HG03558 (cell line): ENCODE measurements at regions not wholly inside any gene's neighbourhood (a gene's known extent, or its start where the extent isn't known, plus 50 kb on each side); places are given as distances from the start of the nearest gene placed in this dataset.

ENCODE experiments used
- ATAC-seq: cut with Tn5 transposase; IDR thresholded peaks from one replicate; pipeline ENCODE4 v1.9.1; 2021; ENCODE audit warnings: moderate number of reproducible peaks; ENCODE audit not compliant: unreplicated experiment; ENCODE audit errors: extremely low read depth

DNA sequence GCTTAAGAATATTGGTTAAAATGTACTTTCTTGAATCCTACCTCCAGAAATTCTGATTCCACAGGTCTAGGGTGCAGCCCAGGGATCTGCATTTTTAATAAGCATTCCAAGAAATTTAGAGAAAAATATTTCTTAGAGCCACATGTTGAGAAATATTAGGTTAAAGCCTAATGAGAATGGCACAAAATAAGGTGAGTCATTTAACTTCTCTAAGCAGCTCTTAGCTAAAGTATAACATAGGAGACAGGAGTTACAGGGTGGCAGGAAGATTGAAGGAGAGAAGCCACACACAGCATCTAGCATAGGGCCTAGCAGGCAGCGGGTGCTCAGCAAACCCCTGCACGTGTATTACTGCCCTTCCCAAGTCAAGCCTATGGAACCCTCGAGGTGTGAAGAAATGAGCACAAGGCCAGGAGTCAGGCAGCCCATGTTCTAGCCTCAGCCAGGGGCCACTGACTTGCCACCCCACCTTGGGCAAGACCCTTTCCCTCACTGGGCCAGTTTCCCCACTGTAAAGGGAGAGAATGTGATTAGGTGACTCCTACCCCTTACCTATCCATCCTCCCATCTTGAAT is 197.1 kb upstream of the TLE3 start:
- ATAC-seq = no peak

DNA sequence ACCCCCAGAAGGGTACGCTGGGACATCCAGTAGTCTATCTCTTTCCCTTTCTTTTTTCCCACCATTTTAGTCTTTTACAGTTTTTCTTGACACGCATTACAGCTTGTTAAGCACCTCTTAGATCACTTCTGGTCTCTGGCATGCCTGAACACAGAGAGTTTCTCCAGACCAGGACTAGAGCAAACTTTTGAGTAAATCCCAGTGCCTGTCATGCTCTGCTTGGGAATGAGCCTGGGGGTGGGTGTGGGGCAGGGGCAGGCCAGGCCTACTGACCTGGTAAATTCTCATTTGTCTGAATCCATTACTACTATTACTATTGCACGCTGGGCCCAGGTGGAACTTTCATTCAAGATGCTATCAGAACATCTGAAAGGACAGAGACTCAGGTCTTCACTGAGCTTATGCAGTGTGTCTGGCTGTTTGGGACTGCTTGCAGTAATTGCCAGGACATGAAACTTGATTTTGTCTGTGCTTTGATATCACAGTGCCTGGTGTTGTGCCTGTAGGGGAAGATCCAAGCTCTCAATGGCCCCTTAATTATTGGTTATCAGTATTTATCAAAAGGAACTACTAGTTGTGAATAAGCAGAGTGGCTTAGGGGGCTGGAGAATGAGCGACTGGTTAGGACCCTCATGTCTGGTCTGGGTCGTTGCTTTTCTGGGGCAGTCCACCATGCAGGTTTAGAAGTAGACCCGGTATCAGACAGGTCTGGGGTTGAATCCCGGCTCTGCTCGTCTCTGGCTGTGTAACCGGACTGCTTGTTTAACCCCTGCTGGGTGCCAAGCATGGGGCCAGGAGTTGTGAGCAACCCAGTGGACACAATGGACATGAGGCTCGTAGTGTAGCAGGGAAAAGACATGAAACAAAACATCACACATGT is 196.1 kb upstream of the TLE3 start:
- no peak for ATAC-seq

DNA sequence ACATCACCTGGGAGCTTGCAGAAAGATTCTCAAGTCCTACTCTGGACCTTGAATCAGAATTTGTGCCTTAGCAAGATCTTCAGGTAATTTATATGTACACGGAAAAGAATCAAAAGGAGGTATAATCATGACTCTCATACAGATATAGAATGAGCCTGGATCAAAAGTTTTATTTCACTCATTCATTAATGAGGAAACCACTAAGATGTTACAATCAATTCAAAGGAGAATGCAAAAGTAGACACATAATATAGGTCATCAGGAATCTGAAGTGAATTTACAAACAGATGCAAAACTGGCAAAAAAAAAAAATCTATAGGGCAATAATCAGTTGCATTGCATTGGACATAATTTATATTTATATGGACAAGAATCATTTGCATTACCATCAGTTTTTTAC is 195.4 kb upstream of the TLE3 start:
- no peak for ATAC-seq

DNA sequence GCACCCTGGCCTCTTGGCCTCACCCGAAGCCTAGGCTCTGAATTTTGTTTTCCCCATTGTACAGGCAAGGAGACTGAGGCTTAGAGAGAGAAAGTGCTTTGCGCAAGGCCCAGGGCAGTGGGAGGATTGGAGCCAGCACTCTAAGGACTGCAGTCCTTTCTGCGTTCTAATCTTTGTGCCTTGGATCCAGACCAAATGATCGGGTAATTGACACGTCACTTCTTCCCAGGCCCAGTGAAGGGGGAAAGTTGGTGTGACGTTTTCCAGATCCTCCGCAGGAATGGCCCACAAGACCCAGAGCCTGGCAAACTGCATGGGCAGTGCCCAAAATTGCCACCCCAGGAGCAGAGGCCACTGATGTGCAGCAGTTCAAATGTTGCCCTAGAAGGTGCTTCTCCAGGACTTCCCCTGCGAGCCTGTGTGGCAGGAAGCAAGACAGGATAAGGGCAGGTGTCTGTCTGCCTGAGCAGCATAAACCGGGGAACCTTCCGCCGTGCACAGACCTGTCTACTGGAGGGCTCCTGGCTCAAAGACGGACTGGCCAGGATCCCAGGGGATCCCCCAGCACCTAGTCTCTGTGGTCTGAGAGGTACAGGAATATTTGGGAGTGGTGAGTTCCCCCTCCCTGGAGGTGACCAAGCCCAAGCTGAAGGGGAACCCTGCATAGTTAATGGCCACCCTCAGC is 194.5 kb upstream of the TLE3 start:
- no peak for ATAC-seq

DNA sequence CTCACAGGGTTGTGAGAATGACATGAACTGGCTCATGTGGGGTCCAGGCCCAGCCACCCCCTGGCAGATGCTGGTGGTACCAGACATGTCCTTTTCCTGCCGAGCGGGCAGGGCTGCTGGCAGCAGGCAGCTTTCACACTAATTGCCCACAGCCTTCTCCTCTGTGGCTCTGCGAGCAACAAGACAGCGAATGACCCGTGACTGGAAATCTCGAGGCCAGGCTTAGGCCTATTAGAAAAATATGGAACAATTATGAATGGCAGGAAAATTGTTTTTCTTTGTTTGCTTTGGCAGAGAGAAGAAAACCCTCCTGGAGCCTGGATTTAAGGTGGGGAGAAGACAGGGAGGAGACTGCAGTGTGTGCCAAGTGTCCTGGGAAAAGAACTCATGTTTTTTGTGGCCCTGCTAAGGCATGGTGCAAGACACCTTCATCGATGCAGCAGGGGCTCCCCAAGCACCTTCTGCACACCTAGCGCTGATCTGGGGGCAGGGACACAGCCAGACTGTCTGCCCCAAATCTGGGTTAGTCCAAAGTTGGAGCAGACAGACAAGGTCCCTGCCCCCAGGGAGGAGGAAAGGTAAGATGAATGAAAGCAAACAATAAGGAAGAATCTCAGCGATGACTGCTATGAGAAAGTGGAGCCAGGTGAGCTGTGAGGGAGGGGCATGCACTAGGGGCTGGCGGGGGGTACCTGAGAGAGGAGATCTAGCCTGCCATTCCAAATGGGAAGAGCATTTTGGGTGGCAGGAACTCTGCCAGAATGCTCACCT is 193.8 kb upstream of the TLE3 start:
- ATAC-seq = no peak

DNA sequence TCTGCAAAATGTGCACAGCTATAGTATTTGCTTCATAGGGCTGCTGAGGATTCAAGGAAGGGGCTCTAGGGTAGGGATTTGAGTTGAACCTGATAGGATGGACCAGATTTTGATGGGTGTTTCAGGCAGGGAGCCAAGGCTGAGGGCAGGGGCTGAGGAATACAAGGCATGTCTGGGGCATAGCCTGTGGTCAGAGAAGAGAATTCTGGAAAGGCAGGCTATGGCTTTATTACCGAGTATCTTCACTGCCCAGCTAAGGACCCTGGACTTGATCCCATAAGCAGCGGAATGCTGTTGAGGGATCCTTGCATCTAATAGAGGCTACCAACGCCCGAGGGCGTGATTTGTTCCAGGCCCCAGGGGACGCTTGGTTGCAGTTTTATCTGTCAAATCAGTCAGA is 193.0 kb upstream of the TLE3 start:
- no peak for ATAC-seq

DNA sequence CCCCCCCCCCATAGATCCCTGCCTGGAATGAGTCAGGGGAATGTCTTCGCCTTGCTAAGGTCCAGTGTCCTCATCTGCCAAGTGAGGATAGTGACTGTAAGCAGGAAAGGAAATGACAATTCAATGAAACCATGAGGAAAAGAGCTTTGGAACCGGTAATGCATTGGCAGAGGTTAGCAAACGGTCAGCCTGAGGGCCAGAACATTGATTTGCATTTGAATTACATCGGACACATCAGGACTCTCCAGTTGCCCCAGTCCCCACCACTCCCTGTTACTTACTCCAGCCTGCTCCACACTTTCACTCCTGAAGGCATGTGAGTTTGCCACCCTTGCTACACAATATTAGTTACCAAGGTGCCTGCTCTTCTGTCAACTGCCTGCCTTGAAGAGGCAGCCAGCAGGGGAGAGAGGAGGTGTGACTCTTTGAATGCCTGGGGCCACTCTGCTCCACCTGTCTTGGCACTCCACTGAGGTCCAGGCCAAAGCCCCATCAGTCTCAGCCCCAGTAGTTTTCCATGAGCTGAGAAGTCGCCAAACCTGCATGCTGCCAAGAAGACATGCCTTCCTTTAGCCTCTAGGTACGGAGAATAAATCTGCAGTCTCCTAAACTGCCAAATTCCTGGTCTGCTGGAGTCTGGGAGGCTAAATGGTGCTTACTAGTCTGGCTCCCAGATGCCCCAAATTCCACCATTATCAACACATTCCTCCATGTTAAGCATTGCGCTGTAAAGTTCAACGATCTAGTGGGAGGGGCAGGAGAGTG is 191.7 kb upstream of the TLE3 start:
- ATAC-seq = no peak

DNA sequence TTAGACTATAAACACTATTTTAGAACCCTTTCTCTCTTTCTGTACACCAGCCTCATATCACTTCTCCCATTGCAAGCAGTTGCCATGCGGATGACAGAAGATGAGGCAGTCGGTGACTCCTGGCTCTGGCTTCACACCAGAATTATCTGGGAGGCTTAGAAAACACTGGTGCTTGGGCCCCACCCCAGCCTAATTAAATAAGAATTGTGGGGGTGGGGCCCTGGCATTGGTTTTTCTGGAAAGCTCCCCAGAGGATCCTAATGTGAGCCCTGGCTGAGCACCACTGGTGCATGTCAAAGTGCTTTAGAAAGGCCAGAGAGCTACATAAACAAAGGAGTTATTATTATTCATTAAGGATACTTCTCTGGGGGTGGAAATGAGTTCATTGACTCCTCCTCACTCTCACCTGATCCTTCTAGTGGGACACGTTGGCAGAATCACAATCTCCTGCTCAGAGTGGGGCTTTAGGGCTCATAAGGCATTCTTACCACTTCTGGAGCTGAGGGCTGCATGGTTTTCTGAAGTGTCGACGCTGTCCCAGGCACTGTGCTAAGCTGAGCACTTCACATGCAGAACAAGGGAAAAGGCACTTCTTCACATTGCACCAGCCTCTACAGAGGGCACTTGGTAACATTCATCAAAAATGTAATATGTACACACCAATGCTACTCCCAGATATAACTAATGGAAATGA is 188.5 kb upstream of the TLE3 start:
- ATAC-seq = no peak

DNA sequence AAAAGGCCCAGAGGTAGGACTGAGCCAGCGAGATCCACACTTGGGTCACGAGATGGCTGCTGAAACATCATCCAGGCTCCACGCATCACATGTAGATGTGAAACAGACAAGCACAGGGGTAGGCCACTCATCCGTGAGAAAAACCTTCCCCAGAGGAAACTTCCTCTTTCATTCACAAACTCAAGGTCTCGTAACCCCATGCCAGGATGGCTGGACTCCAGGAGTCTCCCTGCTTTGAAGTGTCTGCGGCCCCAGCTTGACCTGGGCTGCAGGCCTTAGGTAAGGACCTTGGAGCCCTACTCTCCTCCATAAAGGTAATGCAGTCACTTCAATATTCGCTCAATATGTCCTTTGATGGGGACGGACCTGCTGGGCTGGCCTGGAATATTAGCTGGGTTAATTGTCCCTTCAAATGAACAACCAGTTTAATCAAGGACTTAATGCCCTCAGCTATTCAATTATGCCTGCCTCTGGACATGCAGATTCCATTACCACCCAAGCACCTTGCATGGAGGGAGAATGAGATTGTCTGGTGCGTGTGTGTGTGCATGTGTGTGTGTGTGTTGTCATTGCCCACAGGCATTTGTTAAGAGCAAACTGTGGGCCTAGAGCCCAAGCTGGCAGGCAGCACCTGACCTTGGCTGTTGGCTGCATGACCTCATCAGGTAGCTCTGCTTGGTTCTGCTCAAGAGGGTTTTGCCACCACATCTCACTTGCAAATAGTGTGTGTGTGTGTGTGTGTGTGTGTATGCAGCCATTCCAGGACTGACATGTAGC is 186.9 kb upstream of the TLE3 start:
- no peak for ATAC-seq

DNA sequence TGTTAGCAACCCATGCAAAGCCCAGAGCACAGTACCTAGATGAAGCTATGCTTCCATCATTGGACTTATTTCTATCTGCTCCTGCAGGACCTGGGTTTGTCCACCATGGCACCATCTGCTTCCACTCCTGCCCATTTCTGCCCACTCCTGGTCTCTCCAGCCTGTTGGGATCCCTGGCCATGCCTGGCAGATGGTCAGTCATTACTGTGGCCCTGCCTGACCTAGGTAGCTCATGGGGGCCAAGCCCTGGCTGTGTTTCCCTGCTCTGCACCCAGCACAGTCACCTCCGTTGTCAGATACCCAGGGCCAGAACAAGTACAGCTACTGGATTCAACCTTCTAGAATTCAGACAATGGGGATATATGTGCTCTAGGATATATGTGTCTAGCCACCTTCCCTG is 185.8 kb upstream of the TLE3 start:
- no peak for ATAC-seq

DNA sequence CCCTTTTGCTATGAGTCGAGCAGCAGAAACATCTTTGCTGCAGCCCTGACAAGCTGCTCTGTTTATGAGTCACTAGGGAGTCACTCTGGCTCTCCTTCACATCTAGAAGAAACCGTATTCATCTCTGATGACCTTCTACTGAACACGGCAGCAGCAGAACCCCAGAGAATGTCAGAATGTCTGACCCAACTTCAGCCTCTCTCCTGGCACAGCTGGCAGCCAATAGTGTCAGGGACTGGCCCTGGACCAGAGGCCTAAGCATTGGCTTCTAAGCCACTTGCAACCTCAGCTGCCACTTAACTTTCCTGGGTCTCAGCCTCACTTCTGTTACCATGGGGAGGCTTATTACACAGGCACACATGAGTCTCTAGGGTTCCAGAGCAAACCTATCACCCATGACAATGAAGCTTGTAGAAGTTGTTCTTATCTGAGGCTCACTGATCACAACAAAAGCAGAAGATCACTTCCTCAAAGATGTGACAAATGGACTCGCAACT is 184.1 kb upstream of the TLE3 start:
- no peak for ATAC-seq

DNA sequence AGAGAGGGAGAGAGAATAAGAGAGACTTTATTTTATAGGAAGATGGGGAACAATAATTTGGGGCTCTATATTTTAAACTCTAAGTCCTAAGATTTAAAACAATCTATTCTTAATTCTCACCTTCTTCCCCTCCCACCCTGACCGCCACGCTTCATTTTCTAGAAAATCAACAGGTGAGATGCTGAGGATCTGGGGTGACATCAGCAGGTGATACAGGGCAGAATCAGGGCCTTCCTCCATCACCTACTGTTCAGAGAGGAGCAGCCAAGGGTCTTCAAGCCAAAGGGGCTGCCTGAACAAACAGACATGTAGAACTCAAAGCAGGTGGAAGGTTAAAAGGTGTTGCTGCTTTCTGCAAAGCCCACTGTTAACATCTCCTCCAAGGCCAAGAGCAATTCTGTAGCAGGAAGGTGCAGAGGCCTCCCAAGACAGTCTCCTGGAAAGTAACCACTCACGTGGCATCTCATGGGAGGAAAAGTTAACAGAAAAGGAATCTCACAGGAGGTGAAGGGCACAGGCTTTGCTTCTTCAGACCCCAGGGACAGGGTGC is 183.6 kb upstream of the TLE3 start:
- no peak for ATAC-seq

DNA sequence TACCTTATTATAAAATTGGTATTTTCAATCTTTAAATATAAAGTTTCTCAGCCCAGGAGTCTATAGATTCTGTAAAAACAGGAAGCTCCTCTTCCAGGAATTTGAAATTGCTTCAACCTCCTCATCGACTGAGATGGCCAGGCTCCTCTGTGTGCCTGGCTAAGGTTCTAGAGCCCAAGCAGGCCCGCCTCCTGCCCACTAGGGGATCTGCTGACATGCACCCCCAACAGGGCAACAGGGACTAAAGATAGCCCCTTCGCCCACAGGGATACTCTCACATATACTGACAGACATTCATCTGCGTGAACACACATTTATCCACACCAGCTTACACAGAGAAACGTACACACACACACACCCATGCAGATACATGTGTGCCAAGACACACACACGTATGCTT is 183.1 kb upstream of the TLE3 start:
- ATAC-seq = no peak

DNA sequence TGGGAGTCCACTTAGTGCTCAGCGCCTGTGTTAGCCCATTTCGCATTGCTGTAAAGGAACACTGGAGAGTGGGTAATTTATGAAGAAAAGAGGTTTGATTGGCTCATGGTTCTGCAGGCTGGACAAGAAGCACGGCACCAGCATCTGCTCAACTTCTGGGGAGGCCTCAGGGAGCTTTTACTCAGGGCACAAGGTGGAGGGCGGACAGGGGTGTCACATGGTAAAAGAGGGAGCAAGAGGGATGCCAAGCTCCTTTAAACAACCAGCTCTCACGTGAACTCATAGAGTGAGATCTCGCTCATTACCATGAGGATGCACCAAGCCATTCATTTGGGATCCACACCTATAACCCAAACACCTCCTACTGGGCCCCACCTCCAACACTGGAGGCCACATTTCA is 181.4 kb upstream of the TLE3 start:
- no peak for ATAC-seq

DNA sequence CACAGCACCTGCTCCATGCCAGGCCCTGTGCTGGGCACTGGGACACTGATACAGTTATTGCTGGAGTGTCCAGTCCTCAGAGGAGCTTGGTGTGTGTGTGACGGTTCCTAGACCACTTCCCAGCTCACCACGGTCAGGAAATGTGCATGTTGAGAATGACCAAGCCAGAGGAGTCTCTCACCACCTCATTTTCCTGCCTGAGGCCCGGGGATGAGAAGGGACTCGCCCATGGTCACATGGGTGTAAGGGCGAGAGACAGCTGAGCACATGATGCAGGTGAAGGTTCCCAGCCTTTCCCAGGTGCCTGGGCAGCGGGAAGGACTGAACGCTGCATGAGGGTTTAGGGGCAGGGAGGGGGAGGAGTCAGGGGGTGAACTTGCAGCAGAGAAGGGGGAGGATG is 180.9 kb upstream of the TLE3 start:
- no peak for ATAC-seq

DNA sequence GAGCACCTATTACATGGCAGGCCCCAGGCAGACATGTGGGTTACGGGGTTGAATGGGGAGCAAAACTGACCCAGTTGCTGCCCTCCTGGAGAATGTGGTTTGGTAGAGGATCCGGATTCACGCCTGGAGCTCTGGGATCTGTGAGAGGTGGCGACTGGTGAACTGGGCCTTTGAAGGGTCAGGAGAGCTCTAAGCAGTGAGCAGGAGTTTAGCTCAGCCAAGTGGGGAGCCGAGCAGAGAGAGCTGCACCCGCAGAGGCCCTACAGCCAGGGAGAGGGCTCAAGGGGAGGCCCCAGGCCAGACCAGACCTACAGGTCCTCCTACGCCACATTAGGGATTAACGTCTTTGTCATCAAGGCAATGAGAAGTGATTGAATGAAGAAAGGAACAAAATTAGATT is 179.8 kb upstream of the TLE3 start:
- no peak for ATAC-seq

DNA sequence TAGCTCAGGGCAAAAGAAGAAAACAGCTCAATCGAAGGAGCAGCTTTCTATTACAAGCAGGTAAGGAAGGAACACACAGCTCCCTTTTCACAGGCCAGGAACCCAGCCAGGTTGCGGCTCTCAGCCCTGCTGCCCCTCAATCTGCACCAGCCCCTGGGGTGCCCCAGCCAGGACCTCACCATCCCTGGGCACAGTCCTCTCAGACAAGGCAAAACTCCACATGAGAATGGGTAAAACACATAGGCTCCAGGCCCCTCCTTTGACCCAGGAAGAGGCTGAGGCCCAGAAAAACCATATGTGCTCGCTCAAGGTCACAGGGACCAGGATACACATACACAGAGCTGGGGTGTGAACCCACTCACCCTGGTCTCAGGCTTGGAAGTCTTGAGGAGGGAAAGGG is 178.7 kb upstream of the TLE3 start:
- ATAC-seq = no peak

DNA sequence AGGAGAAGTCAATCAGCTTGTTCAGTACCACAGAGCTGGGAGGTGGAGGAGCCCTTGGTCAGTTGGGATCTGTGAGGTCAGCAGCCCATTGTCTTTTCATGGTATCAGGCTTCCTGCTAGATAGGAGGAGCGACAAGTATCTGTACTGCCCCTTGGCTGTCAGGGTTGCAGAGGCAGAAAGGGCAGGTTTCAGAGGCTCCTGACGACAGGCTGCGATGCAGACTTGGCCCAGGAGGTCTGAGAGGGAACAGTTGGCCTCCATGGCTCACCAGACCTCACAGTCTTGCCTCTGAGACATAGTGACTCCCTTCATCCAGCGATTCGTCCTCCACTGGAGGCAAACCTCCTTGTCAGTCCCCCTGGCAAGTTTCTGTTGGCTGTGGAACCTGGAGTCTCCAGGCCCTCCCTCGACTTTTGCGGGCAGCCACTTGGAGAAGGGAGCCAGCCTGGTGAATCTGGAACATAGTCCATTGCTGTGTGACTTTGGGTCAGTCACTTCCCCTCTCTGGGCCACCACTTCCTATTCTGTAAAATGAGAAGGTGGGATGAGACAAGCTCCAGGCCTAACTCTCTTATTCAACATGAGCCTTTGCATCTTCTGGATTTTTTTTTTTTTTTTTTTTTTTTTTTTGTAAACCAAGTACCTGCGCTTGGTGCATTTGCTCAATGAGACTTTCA is 177.9 kb upstream of the TLE3 start:
- ATAC-seq = no peak
